NCI-H2107 (cell line): ENCODE measurements at regions not wholly inside any gene's neighbourhood (a gene's known extent, or its start where the extent isn't known, plus 50 kb on each side); places are given as distances from the start of the nearest gene placed in this dataset.

ENCODE experiments used
- DNase-seq: peaks from one replicate; lab custom pipeline; 2025; lab: John Stamatoyannopoulos, UW

DNA sequence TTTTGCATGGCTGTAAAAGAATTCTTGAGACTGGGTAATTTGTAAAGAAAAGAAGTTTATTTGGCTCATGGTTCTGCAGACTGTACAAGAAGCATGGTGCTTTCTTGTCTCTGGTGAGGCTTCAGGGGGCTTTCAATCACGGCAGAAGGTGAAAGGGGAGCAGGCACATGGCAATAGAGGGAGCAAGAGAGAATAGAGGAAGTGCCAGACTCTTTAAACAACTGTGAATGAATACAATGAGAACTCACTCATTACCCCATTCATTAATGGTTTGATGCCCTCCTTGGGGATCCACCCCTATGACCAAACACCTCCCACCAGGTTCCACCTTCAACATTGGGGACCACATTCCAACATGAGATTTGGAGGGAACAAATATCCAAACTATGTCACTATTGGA lies 463.5 kb downstream of the MTX2 start:
- no peak for DNase-seq

DNA sequence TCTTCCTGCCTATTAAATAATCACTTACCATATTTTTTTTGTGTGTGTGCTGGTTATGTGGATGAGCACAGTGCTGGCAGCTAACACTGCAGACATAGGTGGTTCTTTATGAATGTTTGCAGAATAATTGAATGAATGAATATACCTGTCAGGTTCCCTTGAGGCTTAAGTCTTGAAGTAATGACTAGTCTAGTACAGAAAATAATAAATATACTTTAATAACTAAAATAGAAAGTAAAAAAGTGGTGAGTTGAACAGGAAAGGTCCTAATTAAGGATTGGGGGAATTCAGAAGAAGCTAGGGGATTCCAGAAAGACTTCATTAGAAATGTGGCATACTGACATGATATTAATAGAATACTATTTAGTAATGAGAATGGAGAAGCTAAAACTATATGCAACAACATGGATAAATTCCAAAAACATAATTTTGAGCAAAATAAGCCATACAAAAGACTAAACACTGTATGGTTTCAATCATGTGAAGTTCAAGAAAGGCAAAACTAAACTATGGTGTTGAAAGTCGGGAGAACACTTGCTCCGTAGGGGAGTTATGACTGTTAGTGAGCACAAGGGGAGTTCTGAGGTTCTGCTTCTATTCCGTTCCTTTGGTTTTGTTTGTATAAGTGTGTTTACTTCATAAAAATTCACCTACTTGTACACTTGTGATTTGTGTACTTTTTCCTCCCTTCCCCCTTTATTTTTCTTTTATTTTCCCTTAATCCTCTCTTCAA lies 464.6 kb downstream of the MTX2 start:
- no peak for DNase-seq

DNA sequence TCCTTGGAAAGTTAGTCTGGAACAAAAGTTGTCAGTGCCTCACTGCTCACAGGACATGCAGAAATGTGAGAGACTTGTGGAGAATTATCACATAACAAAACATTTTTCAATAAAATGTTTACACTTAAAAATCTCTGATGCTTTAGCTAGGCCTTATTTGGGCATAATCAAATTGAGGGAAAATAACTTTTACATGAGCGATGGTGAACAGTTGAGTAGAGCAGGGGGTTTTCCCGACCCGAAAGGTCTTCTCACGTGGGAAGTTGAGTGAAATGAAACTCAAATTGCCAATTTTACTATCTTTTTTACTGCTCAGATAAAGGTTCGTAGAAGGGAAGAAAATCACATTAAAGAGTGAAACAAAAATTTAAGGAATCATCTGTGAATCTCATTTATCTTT lies 465.6 kb downstream of the MTX2 start:
- DNase-seq: no peak

DNA sequence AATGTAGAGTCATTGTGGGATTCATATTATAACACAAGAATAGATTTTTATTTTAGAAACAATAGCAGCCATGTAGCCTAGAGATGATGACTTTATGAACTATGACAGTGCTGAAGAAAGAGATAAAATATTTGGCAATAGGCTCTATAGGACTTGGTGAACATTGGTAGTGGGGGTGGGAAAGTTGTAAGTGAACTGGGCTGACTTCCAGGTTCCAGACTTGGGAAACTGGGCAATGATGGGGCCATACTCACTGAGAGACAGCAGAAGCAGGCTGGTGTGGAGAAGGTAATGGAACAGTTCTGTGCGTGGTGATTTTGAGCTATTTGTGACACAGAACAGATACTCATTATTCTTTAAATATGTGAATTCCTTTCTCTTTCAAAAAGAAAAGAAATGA lies 470.3 kb upstream of the HNRNPA3 start:
- DNase-seq: no peak

DNA sequence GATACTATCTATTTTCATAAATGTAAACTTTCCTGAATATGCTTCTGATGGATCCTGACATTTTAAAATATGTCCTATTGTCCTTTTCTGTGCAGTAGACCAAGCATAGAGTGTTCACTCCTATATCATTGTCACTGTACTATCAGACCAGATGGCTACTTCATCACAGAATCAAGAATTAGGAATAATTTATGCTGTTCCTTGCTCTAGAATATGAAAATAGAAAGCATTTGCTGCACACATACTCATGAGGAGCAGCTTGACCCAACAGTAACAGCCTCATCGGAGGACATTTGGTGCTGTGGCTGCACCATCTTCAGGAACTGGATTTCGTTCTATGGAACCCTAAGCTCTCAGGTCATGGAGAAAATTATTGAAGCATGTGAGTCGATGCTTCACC lies 468.9 kb upstream of the HNRNPA3 start:
- DNase-seq: no peak

DNA sequence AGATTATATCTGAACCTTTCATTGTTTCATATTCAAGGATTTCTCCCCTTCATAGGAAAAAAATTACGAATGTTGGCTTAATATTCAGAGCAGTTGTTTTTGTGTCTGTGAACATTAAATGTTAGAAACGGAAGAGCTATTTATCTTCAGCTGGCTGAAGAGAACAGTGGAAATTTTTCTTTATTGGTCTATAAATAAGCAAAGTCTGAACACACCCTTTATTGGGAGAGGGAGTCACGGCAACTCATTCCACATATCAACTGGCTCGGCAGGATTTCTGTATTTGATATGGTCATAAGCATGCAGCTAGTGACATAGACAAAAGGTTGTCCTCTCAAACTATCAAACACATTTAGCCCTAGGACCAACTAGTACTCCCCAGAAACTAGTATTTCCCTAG lies 468.4 kb upstream of the HNRNPA3 start:
- no peak for DNase-seq

DNA sequence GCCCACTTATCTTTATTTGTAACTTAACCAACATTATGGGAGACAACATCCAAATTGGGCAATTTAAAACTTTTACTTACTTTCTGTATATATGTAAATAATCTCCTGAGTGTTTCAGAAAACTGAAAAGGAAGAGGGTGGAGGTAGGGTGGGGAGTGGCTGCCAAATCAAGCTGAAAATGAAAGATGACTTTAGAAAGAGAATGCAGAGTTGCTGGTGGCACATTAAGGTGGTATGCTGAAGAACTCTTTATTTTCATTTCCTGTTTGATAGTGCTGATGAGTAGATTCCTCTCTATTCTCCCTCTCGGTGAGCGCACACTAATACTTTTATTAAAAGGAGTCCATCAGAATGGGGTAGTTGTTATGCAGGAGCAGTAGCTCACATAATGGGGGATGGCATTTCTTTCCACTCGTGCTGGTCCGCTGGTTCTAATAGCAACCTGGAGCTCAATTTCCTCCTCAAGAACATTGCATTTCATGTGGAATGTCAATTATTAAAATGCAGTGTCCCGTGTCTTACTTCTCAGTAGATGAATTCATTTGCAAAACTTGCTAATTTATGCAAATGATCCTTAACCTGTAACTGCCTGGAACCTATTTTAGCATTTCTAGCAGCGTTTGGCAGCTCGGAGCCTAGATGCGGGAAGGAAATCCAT lies 466.9 kb upstream of the HNRNPA3 start:
- DNase-seq: no peak

DNA sequence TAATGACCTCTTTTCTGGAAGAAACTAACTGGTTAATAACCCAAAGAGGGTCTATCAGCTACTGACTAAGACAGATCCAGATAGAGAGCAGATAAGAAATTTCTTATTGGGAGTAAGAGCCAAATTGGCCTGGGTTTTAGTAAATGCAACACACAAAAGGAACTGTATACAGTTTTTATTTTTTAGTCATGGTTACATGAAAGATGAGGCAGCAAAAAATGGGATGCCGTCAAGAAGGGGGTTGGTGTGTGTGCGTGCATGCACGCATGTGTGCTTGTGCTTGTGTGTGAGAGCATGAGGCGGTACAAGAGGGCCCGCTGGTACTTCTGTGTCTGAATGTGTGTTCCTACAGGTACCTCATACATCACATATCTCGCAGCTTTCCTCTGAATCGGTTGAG lies 466.2 kb upstream of the HNRNPA3 start:
- DNase-seq: no peak

DNA sequence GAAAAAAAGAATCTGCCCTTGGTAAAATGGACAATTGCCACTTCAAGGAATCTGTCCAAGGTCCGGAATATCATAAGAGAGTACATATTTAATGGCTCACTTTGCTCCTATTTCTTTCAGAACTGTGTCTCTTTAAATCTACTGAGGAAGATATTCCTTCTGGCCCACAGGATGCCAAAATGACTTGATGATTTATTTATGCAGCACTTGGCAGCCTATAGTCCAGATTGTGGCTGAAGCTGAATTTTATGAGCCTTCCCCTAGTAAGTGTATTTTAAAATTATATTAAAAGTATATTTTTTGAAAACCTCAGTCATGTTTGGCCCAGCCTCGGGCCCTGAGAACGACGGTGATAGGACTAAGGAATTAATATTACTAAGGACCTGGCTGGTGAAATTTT lies 465.1 kb upstream of the HNRNPA3 start:
- no peak for DNase-seq

DNA sequence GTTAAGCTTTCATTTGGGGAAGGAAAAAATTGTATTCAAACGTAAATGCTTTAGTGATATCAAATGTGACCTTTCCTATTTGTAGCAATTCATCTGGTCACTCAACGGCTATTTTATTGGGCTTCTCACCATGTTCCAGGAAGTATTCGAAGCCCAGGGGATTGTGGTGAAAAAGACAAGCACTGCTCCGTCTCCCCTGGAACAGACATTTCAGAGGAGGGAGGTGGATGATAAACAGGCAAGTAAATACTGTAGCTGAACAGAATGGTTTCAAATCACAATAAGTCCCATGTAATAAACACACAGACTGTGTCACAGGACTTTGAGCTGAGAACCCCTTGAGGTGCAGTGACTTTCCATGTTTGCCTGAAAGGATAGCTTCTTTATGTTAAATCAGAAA lies 464.7 kb upstream of the HNRNPA3 start:
- no peak for DNase-seq

DNA sequence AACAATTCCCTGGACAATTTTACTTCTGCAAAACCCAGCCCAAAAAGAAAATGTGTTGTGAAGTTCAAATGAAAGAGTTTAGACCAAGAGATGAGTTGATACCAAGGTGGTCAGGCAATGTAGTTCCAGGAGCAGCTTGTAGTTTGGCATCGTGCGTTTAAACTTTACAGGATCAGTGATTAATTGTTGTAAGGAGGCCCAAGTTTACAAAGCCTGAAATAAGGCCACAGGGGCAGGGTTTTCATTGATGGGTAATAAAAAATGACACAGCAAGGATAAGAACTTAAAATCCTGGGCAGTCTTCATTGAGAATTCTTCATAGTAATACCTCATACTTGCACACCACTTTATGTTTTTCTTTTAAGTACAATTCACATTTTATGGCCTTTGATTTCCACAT lies 463.9 kb upstream of the HNRNPA3 start:
- no peak for DNase-seq

DNA sequence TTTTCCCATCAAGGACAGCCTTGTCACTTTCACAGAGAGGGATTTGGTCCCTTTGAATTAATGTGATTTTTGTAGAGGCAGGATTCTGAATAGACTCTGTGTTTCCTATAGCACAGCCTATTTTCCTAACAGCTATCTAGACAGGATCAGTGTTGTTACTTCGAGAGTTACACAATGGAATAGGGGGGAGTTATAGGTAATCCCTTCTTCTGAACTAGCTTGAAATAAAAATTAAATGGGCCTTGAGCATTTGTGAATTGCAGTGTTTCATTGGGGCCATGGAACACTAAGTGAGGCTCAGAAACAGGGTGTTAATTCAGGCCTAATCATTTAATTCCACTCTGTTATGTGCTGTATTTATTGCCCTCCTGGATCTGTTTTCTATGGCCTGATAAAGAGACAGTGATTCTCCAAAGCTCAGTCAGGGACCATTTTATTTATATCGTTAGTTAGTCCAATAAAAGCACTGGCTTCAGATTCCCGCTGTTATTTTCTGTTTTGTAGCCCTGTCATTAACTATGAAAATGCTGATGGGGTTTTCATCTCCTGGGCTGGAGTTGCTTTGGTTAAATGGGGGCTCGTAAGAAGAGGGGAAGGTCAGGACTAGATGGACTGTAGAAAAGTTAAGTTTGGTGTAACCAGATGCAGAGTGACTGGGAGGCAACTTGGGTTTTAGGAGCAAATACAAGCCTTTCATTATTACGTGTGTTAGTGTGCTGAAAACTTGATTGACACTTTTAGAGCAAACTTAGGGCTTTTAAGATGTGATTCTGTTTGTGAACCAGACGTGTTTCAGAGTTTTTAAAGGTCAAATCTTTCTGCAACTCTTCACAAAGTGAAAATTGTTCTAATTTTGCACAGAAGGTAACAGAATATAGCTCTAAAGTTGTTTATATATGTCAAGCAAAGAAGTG lies 461.0 kb upstream of the HNRNPA3 start:
- no peak for DNase-seq

DNA sequence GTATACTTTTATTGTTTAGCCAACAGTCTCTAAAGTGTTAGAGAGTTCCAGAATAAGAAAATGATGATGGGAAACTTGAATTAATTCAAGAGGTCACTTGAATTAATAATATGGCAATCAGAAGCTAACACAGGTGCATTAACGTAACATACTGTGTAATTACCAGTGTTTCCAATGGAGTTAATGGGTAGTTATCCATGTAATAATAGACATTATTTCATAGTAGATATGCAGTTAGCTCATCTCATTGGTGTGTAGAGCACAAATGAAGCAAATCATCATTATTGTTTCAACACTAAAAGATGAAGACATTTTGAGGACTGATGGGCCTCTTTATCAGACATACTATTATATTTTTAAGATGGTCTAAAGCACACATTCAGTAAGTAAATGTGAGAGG lies 460.3 kb upstream of the HNRNPA3 start:
- DNase-seq: no peak

DNA sequence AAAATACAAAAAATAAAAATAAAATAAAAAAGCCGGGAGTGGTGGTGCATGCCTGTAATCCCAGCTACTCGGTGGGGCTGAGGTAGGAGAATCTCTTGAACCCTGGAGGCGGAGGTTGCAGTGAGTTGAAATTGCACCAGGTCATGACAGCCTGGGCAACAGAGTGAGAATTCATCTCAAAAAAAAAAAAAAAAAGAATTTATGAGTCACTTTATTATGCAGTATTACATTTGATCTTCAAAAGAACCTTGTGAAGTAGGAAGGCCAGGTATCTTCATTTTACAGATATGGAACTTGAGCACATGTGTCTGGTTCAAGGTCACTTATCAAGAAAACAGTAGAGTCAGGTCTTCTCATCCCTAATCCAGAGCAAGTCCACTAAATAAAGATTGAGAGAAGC lies 459.4 kb upstream of the HNRNPA3 start:
- no peak for DNase-seq

DNA sequence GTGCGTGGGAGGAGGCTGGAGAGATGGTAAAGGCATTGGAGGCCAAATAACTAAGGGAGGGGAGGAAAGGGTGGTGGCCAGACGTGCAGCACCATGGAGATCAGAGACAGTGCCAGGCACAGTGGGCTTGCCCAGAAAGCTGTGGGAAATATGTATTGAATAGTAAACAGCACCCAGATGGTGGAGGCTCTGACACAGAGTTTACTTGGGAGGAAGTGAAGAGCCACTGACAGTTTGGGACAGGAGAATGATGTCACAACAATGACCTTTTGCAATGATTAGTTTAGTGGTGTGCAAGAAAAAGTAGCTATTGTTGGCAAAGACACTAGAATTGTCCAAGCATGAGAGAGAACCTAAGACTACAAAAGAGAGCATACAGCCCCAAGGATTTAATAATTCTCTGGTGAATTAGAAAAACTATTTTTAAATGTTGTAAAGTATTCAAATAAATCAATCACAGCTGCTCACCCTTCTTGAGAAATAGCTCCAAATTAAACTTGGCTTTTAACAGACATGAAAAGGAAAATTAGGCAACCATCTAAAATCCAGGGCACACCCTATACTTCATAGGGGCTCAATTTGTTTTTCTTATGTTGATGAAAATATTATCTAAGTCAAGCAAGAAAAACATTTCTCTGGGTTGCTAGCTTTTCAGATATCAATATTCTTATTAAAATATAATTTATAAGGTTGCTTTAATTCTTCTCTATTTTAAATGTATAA lies 458.7 kb upstream of the HNRNPA3 start:
- no peak for DNase-seq

DNA sequence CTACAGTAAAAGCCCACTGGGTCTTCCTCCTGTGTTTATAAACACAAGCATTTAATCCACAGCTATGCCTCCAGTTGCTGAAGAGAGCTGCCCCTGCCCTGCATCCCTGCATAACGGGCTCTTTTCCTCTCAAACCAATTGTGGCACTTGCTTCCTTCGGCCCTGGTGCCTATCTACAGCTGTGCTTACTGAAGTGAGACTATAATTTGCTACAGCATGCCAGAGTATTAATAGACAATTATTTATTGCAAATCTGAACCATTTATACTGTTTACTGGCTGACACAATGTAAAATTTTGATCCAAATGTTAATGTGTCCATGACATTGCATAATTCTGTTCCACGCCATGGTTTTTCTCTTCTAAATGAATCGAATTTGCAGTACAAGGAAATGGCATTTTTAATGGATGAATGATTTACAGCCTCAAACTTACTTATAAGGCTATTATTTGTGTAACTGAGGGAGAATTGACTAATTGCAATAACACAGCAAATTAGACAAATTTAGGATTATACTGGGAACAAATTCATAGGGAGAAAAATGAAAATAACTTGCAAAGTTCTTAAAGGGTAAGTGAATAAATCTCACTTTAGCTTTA lies 457.0 kb upstream of the HNRNPA3 start:
- no peak for DNase-seq

DNA sequence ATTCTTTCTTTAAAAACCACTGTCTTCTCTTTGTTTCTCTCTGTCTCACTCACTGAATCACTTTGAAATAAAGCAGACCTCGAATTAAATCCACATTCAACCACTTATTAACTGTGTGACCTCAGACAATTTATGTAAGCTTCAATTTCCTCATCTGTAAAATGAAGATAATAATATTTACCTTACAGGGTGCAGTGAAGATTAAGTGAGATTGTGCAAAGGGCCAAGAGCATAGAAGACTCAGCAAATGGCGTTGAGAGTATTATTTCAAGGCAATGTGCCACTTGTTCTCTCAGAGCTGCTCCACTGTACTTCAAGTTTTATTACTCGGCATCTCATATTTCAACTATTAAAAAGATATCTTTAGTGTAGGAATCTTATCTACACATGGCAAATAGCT lies 454.2 kb upstream of the HNRNPA3 start:
- DNase-seq: no peak

DNA sequence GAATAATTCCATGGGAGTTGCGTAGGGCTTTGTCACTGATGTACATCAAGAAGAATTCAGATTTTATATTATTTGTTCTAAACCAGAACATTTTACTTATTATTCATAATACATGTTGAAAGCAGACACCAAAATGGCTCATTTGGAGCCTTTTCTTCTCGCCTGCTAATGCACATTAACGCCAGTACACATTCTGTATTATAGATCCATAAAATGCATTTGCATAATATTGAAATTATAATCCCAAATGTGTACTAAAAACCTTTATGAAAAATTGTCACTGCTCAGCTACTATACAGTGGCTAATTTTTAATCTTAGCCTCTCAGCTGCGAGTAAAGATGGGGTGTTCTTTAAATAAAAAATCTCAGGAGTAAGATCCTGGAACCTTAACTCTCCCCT lies 452.2 kb upstream of the HNRNPA3 start:
- no peak for DNase-seq

DNA sequence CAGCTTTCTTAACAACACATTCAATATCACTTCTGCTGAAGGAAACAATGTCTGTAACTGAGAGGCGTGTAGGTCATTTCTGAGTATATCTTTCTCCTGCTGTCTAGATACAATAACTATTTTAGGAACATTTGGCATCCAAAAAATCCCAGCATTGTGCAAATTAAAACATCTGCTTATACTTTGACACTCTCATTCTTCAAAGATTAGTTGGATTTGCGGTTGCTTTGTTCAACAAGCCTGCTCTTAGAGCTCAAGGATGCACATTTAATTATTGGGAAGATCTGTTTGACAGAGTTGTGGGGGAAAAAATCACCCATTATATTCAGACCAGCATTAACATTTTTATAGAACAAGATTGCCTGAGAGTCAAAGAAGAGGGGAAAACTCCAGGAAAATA lies 449.5 kb upstream of the HNRNPA3 start:
- DNase-seq: no peak

DNA sequence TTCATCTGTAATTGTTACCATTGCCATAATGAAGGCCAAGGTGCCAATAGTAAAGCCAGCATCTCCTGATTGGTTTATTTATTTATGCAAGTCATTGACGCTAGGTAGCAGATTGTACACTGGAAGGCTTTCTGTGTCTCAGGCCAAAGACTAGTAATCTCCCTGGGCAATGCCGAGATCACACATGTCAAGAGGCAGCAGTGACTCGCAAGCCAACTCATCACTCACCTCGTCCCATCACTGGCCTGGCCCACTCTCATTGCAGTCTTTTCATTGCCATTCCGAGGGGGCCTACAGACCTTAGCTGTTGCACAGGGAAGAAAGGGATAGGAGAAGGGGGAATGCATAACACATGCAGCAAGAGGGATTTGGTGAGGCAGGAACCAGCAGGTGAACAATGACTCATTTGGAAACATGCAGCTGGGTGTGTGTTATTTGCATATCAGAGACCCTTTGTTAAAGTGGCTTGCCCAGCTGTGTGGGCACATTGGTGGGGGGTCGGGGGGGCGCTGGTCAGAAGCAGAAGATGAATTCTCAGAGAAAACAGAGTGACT lies 448.7 kb upstream of the HNRNPA3 start:
- no peak for DNase-seq

DNA sequence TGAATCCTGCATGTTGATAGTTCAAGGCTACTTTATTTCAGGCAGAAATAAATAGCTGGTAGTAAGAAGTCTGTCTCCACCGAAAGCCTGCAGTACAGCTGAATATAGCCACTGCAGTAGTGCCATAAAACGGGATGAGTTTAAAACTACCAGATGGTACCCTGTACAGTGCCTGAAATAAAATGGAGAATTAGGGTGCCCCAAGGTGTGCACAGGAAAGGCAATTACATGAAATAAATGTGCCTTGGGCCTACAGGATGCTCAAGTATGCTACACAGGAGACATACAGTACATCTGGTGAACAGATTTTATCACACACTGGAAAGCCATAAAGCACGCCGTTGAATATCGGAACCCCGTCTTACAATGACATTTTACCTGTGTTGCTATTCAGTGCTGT lies 447.7 kb upstream of the HNRNPA3 start:
- no peak for DNase-seq

DNA sequence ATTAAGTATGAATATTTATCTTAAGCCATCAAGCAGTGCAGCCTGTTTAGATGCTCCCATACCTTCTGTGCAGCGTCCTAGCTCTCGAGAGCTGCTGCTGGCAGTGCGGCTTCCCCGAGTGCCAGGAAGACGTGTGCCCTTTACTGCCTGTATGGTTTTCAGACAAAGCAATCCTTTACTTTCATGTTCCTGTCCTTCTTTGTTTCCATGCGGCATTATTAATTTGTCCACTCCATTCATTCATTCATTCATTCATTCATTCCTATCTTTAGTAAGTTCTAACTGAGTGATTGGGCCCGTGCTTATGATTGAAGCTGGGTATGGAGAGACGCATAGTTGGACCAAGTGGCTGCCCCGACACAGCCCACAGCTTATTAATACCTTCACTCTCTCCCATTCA lies 446.6 kb upstream of the HNRNPA3 start:
- DNase-seq: no peak
